ENCODE measurements at regions not wholly inside any gene's neighbourhood (a gene's known extent, or its start where the extent isn't known, plus 50 kb on each side); places are given as distances from the start of the nearest gene placed in this dataset.

- no peak overlapping the region for H3K4me3 ChIP-seq (ENCODE audit: low read depth, low read length)
- no peak for DNase-seq (ENCODE audit: low read depth)
- no peak for TF ChIP-seq CTCF (conservative IDR thresholded peaks at IDR 0.05; ENCODE audit: low read depth, low read length)
Observed at GRCh38 chr1:82995951-82996350, 1003.0 kb downstream of the TTLL7 start.

GRCh38 chr1:82994616-82995263, 1004.2 kb downstream of the TTLL7 start:
- TF ChIP-seq CTCF (conservative IDR thresholded peaks at IDR 0.05; ENCODE audit: low read depth, low read length) = no peak
- DNase-seq (ENCODE audit: low read depth) = no peak
- no peak overlapping the region for H3K4me3 ChIP-seq (ENCODE audit: low read depth, low read length)

- no peak overlapping the region for H3K4me3 ChIP-seq (ENCODE audit: low read depth, low read length)
- DNase-seq (ENCODE audit: low read depth) = no peak
- no peak for TF ChIP-seq CTCF (conservative IDR thresholded peaks at IDR 0.05; ENCODE audit: low read depth, low read length)
Observed at GRCh38 chr1:82991569-82991968, 1007.4 kb downstream of the TTLL7 start.

- DNase-seq (ENCODE audit: low read depth) = no peak
- no peak overlapping the region for H3K4me3 ChIP-seq (ENCODE audit: low read depth, low read length)
- no peak for TF ChIP-seq CTCF (conservative IDR thresholded peaks at IDR 0.05; ENCODE audit: low read depth, low read length)
Observed at GRCh38 chr1:82979593-82980236, 1019.2 kb downstream of the TTLL7 start.

GRCh38 chr1:82978461-82979324, 1020.2 kb downstream of the TTLL7 start:
- DNase-seq (ENCODE audit: low read depth) = no peak
- no peak for TF ChIP-seq CTCF (conservative IDR thresholded peaks at IDR 0.05; ENCODE audit: low read depth, low read length)
- no peak overlapping the region for H3K4me3 ChIP-seq (ENCODE audit: low read depth, low read length)

GRCh38 chr1:82972841-82973553, 1025.9 kb downstream of the TTLL7 start:
- no peak for TF ChIP-seq CTCF (conservative IDR thresholded peaks at IDR 0.05; ENCODE audit: low read depth, low read length)

More at GRCh38 chr1:82972841-82973553, 1025.9 kb downstream of the TTLL7 start:
- no peak for DNase-seq (ENCODE audit: low read depth)
- no peak overlapping the region for H3K4me3 ChIP-seq (ENCODE audit: low read depth, low read length)

Data from epithelial cell of proximal tubule (primary cell).